ENCODE measurements at regions not wholly inside any gene's neighbourhood (a gene's known extent, or its start where the extent isn't known, plus 50 kb on each side); places are given as distances from the start of the nearest gene placed in this dataset.

- Histone ChIP-seq H3K27me3 (no peaks in the 10 kb centered on the region), H3K36me3 (no peaks in the 10 kb centered on the region), H3K4me1 (ENCODE audit: insufficient read depth) (no peaks in the 10 kb centered on the region), H3K9me3 (no peaks in the 10 kb centered on the region), H3K27ac (no peak overlapping the region), H3K4me3 (no peak overlapping the region)
- TF ChIP-seq POLR2A (IDR thresholded peaks at IDR 0.05) (no peak), CTCF (IDR thresholded peaks at IDR 0.05) (no peak), EP300 (IDR thresholded peaks at IDR 0.05) (no peak)
- DNase-seq, result no peak
- intact Hi-C loops (cut with DNase I), result no loop called here
- 91 to 95% (median 92%) methylated on average over 6 of the region's 6 CpGs for WGBS, 3 donors
Measured at GRCh38 chr1:163574119-163574518, 252.4 kb downstream of the NUF2 start.

- H3K36me3 ChIP-seq, result no peaks in the 10 kb centered on the region
- WGBS, 3 donors, result 49 to 61% (median 56%) methylated on average over 3 of the region's 3 CpGs
- H3K4me1 ChIP-seq (ENCODE audit: insufficient read depth), result no peaks in the 10 kb centered on the region
- no peaks in the 10 kb centered on the region for H3K9me3 ChIP-seq
- no peak for DNase-seq
- no peak overlapping the region for H3K27ac ChIP-seq
- TF ChIP-seq EP300 (IDR thresholded peaks at IDR 0.05), result no peak
- no peak for TF ChIP-seq POLR2A (IDR thresholded peaks at IDR 0.05)
- TF ChIP-seq CTCF (IDR thresholded peaks at IDR 0.05), result no peak
- intact Hi-C loops (cut with DNase I), result no loop called here
- no peak overlapping the region for H3K4me3 ChIP-seq
- no peaks in the 10 kb centered on the region for H3K27me3 ChIP-seq
Measured at GRCh38 chr1:163580926-163581325, 259.2 kb downstream of the NUF2 start.

GRCh38 chr1:163583661-163584181 lies 262.0 kb downstream of the NUF2 start:
- Histone ChIP-seq H3K4me3 (no peak overlapping the region), H3K27ac (no peak overlapping the region), H3K4me1 (ENCODE audit: insufficient read depth) (no peaks in the 10 kb centered on the region), H3K36me3 (no peaks in the 10 kb centered on the region), H3K9me3 (no peaks in the 10 kb centered on the region), H3K27me3 (no peaks in the 10 kb centered on the region)
- 68 to 73% (median 70%) methylated on average over 4 of the region's 4 CpGs for WGBS, 3 donors
- no peak for DNase-seq
- TF ChIP-seq EP300 (IDR thresholded peaks at IDR 0.05), result no peak
- TF ChIP-seq POLR2A (IDR thresholded peaks at IDR 0.05), result no peak
- no peak for TF ChIP-seq CTCF (IDR thresholded peaks at IDR 0.05)
- intact Hi-C loops (cut with DNase I), result no loop called here

- no peaks in the 10 kb centered on the region for H3K36me3 ChIP-seq
- no peaks in the 10 kb centered on the region for H3K27me3 ChIP-seq
- H3K27ac ChIP-seq, result no peak overlapping the region
- no peak overlapping the region for H3K4me3 ChIP-seq
- H3K9me3 ChIP-seq, result no peaks in the 10 kb centered on the region
- TF ChIP-seq POLR2A (IDR thresholded peaks at IDR 0.05) (no peak), EP300 (IDR thresholded peaks at IDR 0.05) (no peak), CTCF (IDR thresholded peaks at IDR 0.05) (no peak)
- no peaks in the 10 kb centered on the region for H3K4me1 ChIP-seq (ENCODE audit: insufficient read depth)
- WGBS, 3 donors, result 81 to 87% (median 86%) methylated on average over 3 of the region's 3 CpGs
- no peak for DNase-seq
- intact Hi-C loops (cut with DNase I), result no loop called here
Measured at GRCh38 chr1:163585796-163586195, 264.0 kb downstream of the NUF2 start.
